Gastroesophageal sphincter (tissue), 4 donors: ENCODE measurements at regions not wholly inside any gene's neighbourhood (a gene's known extent, or its start where the extent isn't known, plus 50 kb on each side); places are given as distances from the start of the nearest gene placed in this dataset.

Experiments used
- ATAC-seq: fragments of 150-250 bp; one replicate; pipeline ENCODE4 v1.9.1; 2016; ENCODE audit warnings: mild to moderate bottlenecking, moderate library complexity
- H3K27ac ChIP-seq, 4 donors: fragments of 200-600 bp; sonication (generic) in 3 of 4; 1 replicate in 3 of 4; 2 replicates in 1 of 4; pipeline ENCODE4 v1.5.1; 2016 to 2019
- H3K27me3 ChIP-seq: fragments of 200-600 bp; sonication (generic); one replicate; pipeline ENCODE4 v1.5.1; 2019
- H3K36me3 ChIP-seq, 2 donors: fragments of 200-600 bp; sonication (generic); one replicate each; pipeline ENCODE4 v1.5.1; 2019; ENCODE audit warnings: control low read depth in 1 of 2
- H3K4me1 ChIP-seq, 3 donors: fragments of 200-600 bp; sonication (generic); 1 replicate in 2 of 3; 2 replicates in 1 of 3; pipeline ENCODE4 v1.5.1; 2016 to 2019; ENCODE audit warnings: control low read depth in 2 of 3
- H3K4me3 ChIP-seq, 2 donors: fragments of 200-600 bp; sonication (generic); one replicate each; pipeline ENCODE4 v1.5.1; 2019; ENCODE audit warnings: mild to moderate bottlenecking in 1 of 2, moderate library complexity in 1 of 2
- H3K9me3 ChIP-seq, 3 donors: fragments of 200-600 bp; sonication (generic); one replicate each; pipeline ENCODE4 v1.5.1; 2017 to 2019; ENCODE audit warnings: control low read depth in 2 of 3
- EP300 ChIP-seq: sonication (generic); formaldehyde crosslinking; IDR thresholded peaks from one replicate; pipeline ENCODE4 v1.6.1; 2017; ENCODE audit warnings: antibody characterized with exemption, mild to moderate bottlenecking
- POLR2A ChIP-seq, 2 donors: fragments of 450-650 bp; IDR thresholded peaks; one replicate each; pipeline ENCODE4 v1.6.1; 2017; ENCODE audit warnings: antibody characterized with exemption in 2 of 2, mild to moderate bottlenecking in 2 of 2, moderate library complexity in 1 of 2
- POLR2AphosphoS5 ChIP-seq: sonication (generic); formaldehyde crosslinking; IDR thresholded peaks from one replicate; pipeline ENCODE4 v1.6.1; 2017; ENCODE audit warnings: antibody characterized with exemption
- WGBS, 2 donors: methylation state at CpG; one replicate each; pipeline ENCODE4 v1.1.5; 2018; ENCODE audit warnings: low coverage in 1 of 2; 5-methylcytosine and 5-hydroxymethylcytosine counted together
- TF ChIP-seq, protein P1 (sequence below), 4 experiments: fragments of 200-600 bp in 2 of 4; fragments of 450-650 bp in 2 of 4; sonication (generic) in 1 of 4; IDR thresholded peaks; one replicate each; pipeline ENCODE4 v1.5.1; 2017 to 2019; ENCODE audit warnings: antibody characterized with exemption in 4 of 4, mild to moderate bottlenecking in 2 of 4, moderate library complexity in 2 of 4

DNA sequence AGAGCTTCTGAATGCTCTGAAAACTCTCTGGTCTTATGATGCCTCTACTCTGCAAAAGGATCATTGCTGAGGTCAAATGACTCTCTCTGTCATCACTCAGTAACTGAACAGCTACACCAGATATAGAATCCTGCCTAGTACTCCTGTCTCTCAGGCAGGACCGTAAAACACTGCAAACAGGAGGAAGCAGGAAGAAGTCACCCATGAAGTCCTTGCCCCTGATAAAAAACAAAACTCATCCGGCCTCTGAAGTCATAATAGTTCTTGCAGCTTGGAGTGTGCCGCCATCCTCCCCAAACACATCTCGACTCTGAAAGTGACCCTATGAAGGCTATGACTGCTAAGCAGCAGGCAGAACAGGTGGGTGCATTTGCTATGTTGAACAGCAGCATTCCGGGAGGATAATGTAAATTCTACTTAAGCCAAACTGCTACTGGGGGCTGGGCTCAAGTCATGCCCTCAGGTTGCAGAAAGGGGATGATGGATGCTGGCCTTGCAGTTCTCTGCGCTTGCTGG, 81.9 kb upstream of the FAM169A start:
- no peak for TF ChIP-seq POLR2AphosphoS5
- TF ChIP-seq, protein P1, sequence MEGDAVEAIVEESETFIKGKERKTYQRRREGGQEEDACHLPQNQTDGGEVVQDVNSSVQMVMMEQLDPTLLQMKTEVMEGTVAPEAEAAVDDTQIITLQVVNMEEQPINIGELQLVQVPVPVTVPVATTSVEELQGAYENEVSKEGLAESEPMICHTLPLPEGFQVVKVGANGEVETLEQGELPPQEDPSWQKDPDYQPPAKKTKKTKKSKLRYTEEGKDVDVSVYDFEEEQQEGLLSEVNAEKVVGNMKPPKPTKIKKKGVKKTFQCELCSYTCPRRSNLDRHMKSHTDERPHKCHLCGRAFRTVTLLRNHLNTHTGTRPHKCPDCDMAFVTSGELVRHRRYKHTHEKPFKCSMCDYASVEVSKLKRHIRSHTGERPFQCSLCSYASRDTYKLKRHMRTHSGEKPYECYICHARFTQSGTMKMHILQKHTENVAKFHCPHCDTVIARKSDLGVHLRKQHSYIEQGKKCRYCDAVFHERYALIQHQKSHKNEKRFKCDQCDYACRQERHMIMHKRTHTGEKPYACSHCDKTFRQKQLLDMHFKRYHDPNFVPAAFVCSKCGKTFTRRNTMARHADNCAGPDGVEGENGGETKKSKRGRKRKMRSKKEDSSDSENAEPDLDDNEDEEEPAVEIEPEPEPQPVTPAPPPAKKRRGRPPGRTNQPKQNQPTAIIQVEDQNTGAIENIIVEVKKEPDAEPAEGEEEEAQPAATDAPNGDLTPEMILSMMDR (IDR thresholded peaks at IDR 0.05), result no peak
- TF ChIP-seq EP300, result no peak
- TF ChIP-seq POLR2A (IDR thresholded peaks at IDR 0.05), result no peak
- no peaks in the 10 kb centered on the region for H3K36me3 ChIP-seq
- no peak overlapping the region for H3K4me3 ChIP-seq
- 71% methylated on average over 1 to 4 of the region's 6 CpGs for WGBS, 2 donors
- no peaks in the 10 kb centered on the region for H3K9me3 ChIP-seq
- ATAC-seq, result no peak
- H3K4me1 ChIP-seq, result peaks cover 0 to 16% (median 0%) of the 10 kb centered on the region in 3 donors
- no peak overlapping the region for H3K27ac ChIP-seq
- H3K27me3 ChIP-seq, result no peaks in the 10 kb centered on the region

DNA sequence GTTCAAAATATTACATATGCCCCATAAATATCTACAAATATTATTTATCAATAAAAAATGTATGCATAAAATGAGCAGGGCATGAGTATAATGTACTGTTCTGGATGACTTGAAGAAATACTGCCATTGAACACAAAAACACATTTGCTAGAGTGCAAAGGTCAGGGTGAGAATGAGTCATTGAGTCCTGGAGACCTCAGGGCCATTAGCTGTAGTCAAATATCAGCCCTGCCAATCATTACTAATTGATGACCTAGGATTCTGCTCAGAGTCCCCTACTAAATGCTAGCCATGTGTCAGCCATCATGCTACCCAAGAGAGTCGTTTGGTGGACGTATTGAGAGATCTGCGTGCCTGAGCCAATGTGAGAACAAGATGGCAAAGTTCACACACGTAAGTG, 80.3 kb upstream of the FAM169A start:
- Histone ChIP-seq H3K9me3 (no peaks in the 10 kb centered on the region), H3K4me3 (no peak overlapping the region), H3K27me3 (no peaks in the 10 kb centered on the region), H3K4me1 (peaks cover 0 to 16% (median 0%) of the 10 kb centered on the region in 3 donors), H3K27ac (no peak overlapping the region), H3K36me3 (no peaks in the 10 kb centered on the region)
- ATAC-seq, result no peak
- no peak for TF ChIP-seq POLR2A (IDR thresholded peaks at IDR 0.05)
- TF ChIP-seq POLR2AphosphoS5, result no peak
- no peak for TF ChIP-seq EP300
- TF ChIP-seq, protein P1 (IDR thresholded peaks at IDR 0.05), result no peak
- 83 to 93% methylated on average over 4 of the region's 4 CpGs for WGBS, 2 donors

DNA sequence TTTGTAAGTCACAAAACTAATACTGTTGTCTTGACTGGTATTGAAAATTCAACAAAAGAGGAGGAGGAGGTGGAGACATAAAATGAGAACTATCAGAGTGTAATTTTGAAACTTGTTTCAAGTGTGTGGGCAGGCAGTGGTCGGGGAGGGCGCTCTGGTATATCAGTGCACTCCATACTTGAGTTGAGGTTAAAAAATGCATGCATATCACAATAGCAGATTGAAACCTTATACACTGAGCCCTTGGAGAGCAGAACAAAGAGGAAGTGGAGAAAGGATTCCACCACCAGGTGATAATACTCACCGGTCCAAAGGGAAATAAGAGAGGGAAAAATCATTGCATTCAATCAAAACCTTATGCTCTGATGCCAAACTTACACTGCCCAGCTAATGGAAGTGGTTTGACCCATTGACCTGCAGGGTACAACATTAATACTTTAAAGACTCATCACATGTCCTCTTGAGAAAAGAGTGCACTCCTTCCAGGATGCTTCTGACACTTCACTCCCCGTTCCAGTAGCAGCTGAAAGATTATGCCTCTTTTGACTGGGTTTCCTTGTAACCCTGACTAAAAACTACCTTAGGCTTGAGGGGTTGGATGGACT, 79.5 kb upstream of the FAM169A start:
- no peak overlapping the region for H3K4me3 ChIP-seq
- no peak for ATAC-seq
- no peaks in the 10 kb centered on the region for H3K27me3 ChIP-seq
- no peaks in the 10 kb centered on the region for H3K36me3 ChIP-seq
- no peak overlapping the region for H3K27ac ChIP-seq
- no peaks in the 10 kb centered on the region for H3K9me3 ChIP-seq
- TF ChIP-seq POLR2AphosphoS5 (no peak), EP300 (no peak)
- TF ChIP-seq, protein P1 (IDR thresholded peaks at IDR 0.05), result no peak
- peaks cover 0 to 16% (median 0%) of the 10 kb centered on the region in 3 donors for H3K4me1 ChIP-seq
- WGBS, 2 donors, result 71 to 86% methylated on average over 4 of the region's 4 CpGs

DNA sequence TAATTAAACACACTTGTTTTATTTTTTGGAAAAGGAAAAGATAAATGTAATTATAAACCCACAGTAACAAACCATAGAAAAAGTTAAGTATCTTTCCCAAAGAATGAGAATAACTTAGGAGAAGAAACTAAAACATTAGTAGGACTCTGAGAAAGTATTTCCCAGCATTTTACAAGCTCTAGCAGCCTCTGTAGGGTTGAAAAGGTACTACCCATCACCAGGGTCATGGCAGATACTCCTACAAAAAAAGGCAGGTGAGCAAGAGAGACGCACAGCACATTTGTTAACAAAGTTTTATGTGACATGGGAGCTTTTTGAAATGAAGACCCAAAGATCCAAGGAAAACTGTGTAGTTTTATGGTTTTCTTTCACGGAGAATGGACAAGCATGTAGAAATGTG, 77.7 kb upstream of the FAM169A start:
- Histone ChIP-seq H3K4me3 (no peak overlapping the region), H3K9me3 (no peaks in the 10 kb centered on the region), H3K27ac (no peak overlapping the region), H3K36me3 (no peaks in the 10 kb centered on the region), H3K27me3 (no peaks in the 10 kb centered on the region), H3K4me1 (peaks cover 0 to 12% (median 0%) of the 10 kb centered on the region in 3 donors)
- TF ChIP-seq EP300, result no peak
- TF ChIP-seq, protein P1 (IDR thresholded peaks at IDR 0.05), result peak in 1 of 4 experiments; percentile 13
- 56 to 64% methylated on average over 2 of the region's 2 CpGs for WGBS, 2 donors
- ATAC-seq, result no peak

DNA sequence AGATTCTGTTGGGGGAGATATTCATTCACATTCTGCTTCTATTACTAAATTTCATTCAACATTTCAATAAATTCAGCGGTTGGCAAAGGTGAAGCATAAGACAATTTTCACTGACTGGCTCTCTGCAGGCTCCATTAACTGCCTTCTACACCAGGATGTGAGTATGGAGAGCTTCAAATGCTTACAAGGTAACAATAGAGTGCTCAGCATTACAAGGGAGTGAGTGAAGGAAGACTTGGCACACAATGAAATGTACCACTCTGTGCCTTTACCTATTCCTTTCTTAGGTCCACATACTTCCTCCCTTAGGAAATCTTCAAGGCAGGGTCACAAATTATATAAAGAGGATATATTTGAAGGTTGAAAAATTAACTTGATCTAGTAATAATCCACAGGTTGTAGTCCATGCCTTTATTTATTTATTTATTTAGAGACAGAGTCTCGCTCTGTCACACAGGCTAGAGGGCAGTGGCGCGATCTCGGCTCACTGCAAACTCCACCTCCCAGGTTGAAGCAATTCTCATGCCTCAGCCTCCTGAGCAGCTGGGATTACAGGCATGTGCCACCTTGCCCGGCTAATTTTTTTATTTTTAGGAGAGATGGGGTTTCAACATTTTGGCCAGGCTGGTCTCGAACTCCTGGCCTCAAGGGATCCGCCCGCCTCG, 76.6 kb upstream of the FAM169A start:
- Histone ChIP-seq H3K27ac (no peak overlapping the region), H3K9me3 (no peaks in the 10 kb centered on the region), H3K4me3 (no peak overlapping the region), H3K27me3 (no peaks in the 10 kb centered on the region), H3K4me1 (peaks cover 0 to under 1% (median 0%) of the 10 kb centered on the region in 3 donors), H3K36me3 (no peaks in the 10 kb centered on the region)
- WGBS, 2 donors, result 83 to 87% methylated on average over 5 to 9 of the region's 10 CpGs
- TF ChIP-seq POLR2A (IDR thresholded peaks at IDR 0.05) (no peak), EP300 (no peak), POLR2AphosphoS5 (no peak)
- TF ChIP-seq, protein P1 (IDR thresholded peaks at IDR 0.05), result no peak
- no peak for ATAC-seq
